Neural progenitor cell (in vitro differentiated cells): ENCODE measurements at regions not wholly inside any gene's neighbourhood (a gene's known extent, or its start where the extent isn't known, plus 50 kb on each side); places are given as distances from the start of the nearest gene placed in this dataset.
"Not testable (repeated sequence)": the region's sequence is repeated elsewhere in the genome, so short reads cannot be mapped to it uniquely, and the experiment has no call there.

ENCODE experiments used
- DNase-seq: peaks from one replicate; pipeline ENCODE4 v3.0.0-alpha.2; 2016; ENCODE audit warnings: low spot score
- H2AFZ ChIP-seq: fragments of 200-600 bp; sonication (generic); replicated peaks from 2 replicates; pipeline ENCODE4 v1.6.1; 2016; ENCODE audit warnings: antibody characterized with exemption
- H3F3A ChIP-seq: fragments of 200-600 bp; sonication (generic); 2 replicates; pipeline ENCODE4 v1.6.1; 2016; ENCODE audit warnings: antibody characterized with exemption, low read depth
- H3K27ac ChIP-seq: fragments of 200-600 bp; sonication (generic); 2 replicates; pipeline ENCODE4 v1.5.1; 2016; ENCODE audit warnings: mild to moderate bottlenecking
- H3K27me3 ChIP-seq: fragments of 200-600 bp; sonication (generic); 2 replicates; pipeline ENCODE4 v1.6.1; 2016; ENCODE audit warnings: mild to moderate bottlenecking, moderate library complexity
- H3K36me3 ChIP-seq: fragments of 200-600 bp; sonication (generic); 2 replicates; pipeline ENCODE4 v1.5.1; 2016
- H3K4me1 ChIP-seq: fragments of 200-600 bp; sonication (generic); 2 replicates; pipeline ENCODE4 v1.6.1; 2016; ENCODE audit warnings: mixed run types
- H3K4me2 ChIP-seq: fragments of 200-600 bp; sonication (generic); 2 replicates; pipeline ENCODE4 v1.6.1; 2016
- H3K4me3 ChIP-seq: fragments of 200-600 bp; sonication (generic); 2 replicates; pipeline ENCODE4 v1.5.1; 2016
- H3K79me2 ChIP-seq: fragments of 200-600 bp; sonication (generic); 2 replicates; pipeline ENCODE4 v1.6.1; 2016; ENCODE audit warnings: low read depth
- H3K9ac ChIP-seq: fragments of 200-600 bp; sonication (generic); 2 replicates; pipeline ENCODE4 v1.6.1; 2016
- H3K9me3 ChIP-seq: fragments of 200-600 bp; sonication (generic); 2 replicates; pipeline ENCODE4 v1.5.1; 2016; ENCODE audit warnings: low read depth
- H4K20me1 ChIP-seq: fragments of 200-600 bp; sonication (generic); 2 replicates; pipeline ENCODE4 v1.6.1; 2016; ENCODE audit warnings: low read depth
- H3K27ac Mint-ChIP-seq: 3 replicates; pipeline ENCODE4 v1.8.0; 2021; ENCODE audit warnings: mixed read lengths
- H3K27me3 Mint-ChIP-seq: 2 replicates; pipeline ENCODE4 v1.8.0; 2022; ENCODE audit warnings: low read depth, mild to moderate bottlenecking, inconsistent platforms, moderate library complexity, mixed read lengths; ENCODE audit not compliant: insufficient read depth
- H3K36me3 Mint-ChIP-seq: 3 replicates; pipeline ENCODE4 v1.8.0; 2021; ENCODE audit warnings: mixed read lengths
- H3K4me1 Mint-ChIP-seq: 3 replicates; pipeline ENCODE4 v1.8.0; 2021; ENCODE audit warnings: mixed read lengths
- H3K4me3 Mint-ChIP-seq: 3 replicates; pipeline ENCODE4 v1.8.0; 2021; ENCODE audit warnings: mild to moderate bottlenecking, moderate library complexity, mixed read lengths
- H3K9me3 Mint-ChIP-seq: 3 replicates; pipeline ENCODE4 v1.8.0; 2020; ENCODE audit warnings: mixed read lengths
- EZH2 ChIP-seq: fragments of 200-600 bp; sonication (generic); IDR thresholded peaks from 2 replicates; pipeline ENCODE4 v1.6.1; 2017; ENCODE audit warnings: antibody characterized with exemption, mild to moderate bottlenecking, moderate library complexity
- EZH2phosphoT487 ChIP-seq: fragments of 200-600 bp; sonication (generic); IDR thresholded peaks from 2 replicates; pipeline ENCODE4 v1.6.1; 2017; ENCODE audit warnings: antibody characterized with exemption
- TF ChIP-seq, protein P1 (sequence below): fragments of 200-600 bp; sonication (generic); IDR thresholded peaks from 2 replicates; pipeline ENCODE4 v1.5.1; 2017; ENCODE audit warnings: antibody characterized with exemption, mild to moderate bottlenecking

DNA sequence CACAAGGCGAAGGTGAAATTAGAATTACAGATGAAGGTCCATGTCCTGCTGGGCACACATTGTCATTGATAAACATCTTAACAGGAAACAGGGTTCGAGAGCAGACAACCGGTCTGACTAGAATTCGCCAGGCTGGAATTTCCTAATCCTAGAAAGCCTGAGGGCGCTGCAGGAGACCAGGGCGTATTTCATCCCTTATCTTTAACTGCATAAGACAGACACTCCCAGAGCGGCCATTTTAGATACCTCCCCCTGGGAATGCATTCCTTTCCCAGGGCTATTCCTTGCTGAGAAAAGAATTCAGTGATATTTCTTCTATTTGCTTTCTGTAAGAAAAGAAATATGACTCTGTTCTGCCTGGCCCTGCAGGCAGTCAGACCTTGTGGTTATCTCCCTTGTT is 357.7 kb downstream of the FAM170A start:
- H3K9ac ChIP-seq, H3K36me3 Mint-ChIP-seq, H4K20me1 ChIP-seq, H3K27ac ChIP-seq, H3K27me3 ChIP-seq, H3F3A ChIP-seq, H3K36me3 ChIP-seq, H3K27ac Mint-ChIP-seq, H3K4me2 ChIP-seq, H3K4me3 Mint-ChIP-seq, H3K79me2 ChIP-seq, DNase-seq, H3K4me1 Mint-ChIP-seq, H3K4me1 ChIP-seq, H3K27me3 Mint-ChIP-seq, H3K9me3 ChIP-seq, H3K4me3 ChIP-seq, H2AFZ ChIP-seq: not testable (repeated sequence)
- H3K9me3 Mint-ChIP-seq = peaks cover 16% of the 10 kb centered on the region

DNA sequence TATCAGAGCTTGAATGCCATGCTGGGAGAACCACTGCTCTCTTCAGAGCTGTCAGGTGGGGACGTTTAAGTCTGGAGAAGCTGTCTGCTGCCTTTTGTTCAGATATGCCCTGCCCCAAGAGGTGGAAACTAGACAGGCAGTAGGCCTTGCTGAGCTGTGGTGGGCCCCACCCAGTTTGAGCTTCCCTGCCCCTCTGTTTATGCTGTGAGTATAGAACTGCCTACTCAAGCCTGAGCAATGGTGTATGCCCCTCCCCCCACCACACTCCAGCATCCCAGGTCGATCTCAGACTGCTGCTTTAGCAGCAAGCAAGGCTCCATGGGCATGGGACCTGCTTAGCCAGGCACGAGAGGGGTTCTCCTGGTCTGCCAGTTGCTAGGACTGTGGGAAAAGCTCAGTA is 362.3 kb downstream of the FAM170A start:
- H3K27me3 Mint-ChIP-seq = no peaks in the 10 kb centered on the region
- Histone ChIP-seq H3F3A (no peaks in the 10 kb centered on the region), H3K4me2 (no peak overlapping the region), H3K9me3 (no peaks in the 10 kb centered on the region), H3K79me2 (no peaks in the 10 kb centered on the region), H3K27me3 (no peaks in the 10 kb centered on the region), H3K4me3 (no peak overlapping the region), H3K9ac (no peak overlapping the region), H4K20me1 (no peaks in the 10 kb centered on the region), H2AFZ (no peak overlapping the region), H3K27ac (no peak overlapping the region), H3K36me3 (no peaks in the 10 kb centered on the region), H3K4me1 (no peaks in the 10 kb centered on the region)
- peaks cover 8% of the 10 kb centered on the region for H3K9me3 Mint-ChIP-seq
- H3K4me1 Mint-ChIP-seq = no peaks in the 10 kb centered on the region
- H3K27ac Mint-ChIP-seq = no peak overlapping the region
- no peak for DNase-seq
- H3K4me3 Mint-ChIP-seq = no peak overlapping the region
- peaks cover 2% of the 10 kb centered on the region for H3K36me3 Mint-ChIP-seq
- TF ChIP-seq EZH2 (no peak), EZH2phosphoT487 (no peak)
- TF ChIP-seq, protein P1, sequence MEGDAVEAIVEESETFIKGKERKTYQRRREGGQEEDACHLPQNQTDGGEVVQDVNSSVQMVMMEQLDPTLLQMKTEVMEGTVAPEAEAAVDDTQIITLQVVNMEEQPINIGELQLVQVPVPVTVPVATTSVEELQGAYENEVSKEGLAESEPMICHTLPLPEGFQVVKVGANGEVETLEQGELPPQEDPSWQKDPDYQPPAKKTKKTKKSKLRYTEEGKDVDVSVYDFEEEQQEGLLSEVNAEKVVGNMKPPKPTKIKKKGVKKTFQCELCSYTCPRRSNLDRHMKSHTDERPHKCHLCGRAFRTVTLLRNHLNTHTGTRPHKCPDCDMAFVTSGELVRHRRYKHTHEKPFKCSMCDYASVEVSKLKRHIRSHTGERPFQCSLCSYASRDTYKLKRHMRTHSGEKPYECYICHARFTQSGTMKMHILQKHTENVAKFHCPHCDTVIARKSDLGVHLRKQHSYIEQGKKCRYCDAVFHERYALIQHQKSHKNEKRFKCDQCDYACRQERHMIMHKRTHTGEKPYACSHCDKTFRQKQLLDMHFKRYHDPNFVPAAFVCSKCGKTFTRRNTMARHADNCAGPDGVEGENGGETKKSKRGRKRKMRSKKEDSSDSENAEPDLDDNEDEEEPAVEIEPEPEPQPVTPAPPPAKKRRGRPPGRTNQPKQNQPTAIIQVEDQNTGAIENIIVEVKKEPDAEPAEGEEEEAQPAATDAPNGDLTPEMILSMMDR = no peak

DNA sequence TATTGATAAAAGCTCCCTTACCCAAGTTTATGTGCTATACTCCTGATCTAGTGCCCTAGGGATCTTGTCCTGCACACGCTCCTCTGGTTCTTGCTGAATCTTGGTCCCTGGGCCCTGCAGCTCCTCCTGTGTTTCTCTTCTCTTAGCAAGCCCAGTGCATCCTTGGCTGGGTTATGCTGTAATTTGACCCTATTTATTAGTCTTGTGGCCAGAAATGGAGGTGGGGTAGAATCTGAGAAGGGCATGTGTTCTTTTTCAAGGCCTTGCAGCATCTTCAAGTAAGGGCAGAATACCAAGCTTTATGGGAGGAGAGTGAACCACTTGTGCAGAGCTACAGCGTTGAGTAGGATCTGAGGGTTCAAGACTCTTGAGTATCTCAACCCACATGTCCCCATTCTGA is 366.8 kb downstream of the FAM170A start:
- H3K4me1 ChIP-seq = no peaks in the 10 kb centered on the region
- no peak overlapping the region for H3K27ac Mint-ChIP-seq
- no peaks in the 10 kb centered on the region for H3K27me3 ChIP-seq
- no peak for TF ChIP-seq EZH2
- no peak for TF ChIP-seq EZH2phosphoT487
- TF ChIP-seq, protein P1 = no peak
- no peaks in the 10 kb centered on the region for H3K36me3 Mint-ChIP-seq
- H3K4me3 Mint-ChIP-seq = no peak overlapping the region
- no peak overlapping the region for H3K4me3 ChIP-seq
- no peaks in the 10 kb centered on the region for H3F3A ChIP-seq
- DNase-seq = no peak
- no peak overlapping the region for H2AFZ ChIP-seq
- no peaks in the 10 kb centered on the region for H3K79me2 ChIP-seq
- no peak overlapping the region for H3K9ac ChIP-seq
- H3K9me3 Mint-ChIP-seq = no peaks in the 10 kb centered on the region
- H3K27me3 Mint-ChIP-seq = no peaks in the 10 kb centered on the region
- no peak overlapping the region for H3K4me2 ChIP-seq
- no peaks in the 10 kb centered on the region for H4K20me1 ChIP-seq
- no peaks in the 10 kb centered on the region for H3K36me3 ChIP-seq
- H3K27ac ChIP-seq = no peak overlapping the region
- no peaks in the 10 kb centered on the region for H3K4me1 Mint-ChIP-seq
- no peaks in the 10 kb centered on the region for H3K9me3 ChIP-seq

DNA sequence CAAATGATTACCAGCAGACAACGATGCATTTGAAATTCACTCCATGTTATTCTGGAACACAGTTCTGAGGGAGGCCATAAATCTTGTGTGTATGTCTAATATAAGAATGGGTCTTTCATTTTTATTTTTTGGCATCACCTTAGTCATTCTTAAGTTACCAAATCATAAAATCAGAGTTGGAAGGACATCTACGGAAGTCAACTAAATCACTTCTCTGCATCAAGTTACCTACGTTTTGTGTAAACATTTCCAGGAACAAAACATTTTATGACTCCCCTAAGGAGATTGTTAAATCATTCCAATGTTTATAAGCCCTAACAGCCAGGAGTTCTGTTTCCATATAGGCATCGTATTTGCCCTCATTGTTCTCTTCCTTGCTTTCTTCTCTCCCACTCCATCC is 378.2 kb downstream of the FAM170A start:
- no peak overlapping the region for H2AFZ ChIP-seq
- no peak overlapping the region for H3K4me3 ChIP-seq
- no peaks in the 10 kb centered on the region for H3K79me2 ChIP-seq
- no peaks in the 10 kb centered on the region for H3F3A ChIP-seq
- Mint-ChIP-seq H3K4me1 (no peaks in the 10 kb centered on the region), H3K36me3 (no peaks in the 10 kb centered on the region), H3K4me3 (no peak overlapping the region), H3K27me3 (no peaks in the 10 kb centered on the region), H3K9me3 (no peaks in the 10 kb centered on the region), H3K27ac (no peak overlapping the region)
- H3K9ac ChIP-seq = no peak overlapping the region
- no peaks in the 10 kb centered on the region for H3K27me3 ChIP-seq
- no peaks in the 10 kb centered on the region for H3K36me3 ChIP-seq
- H4K20me1 ChIP-seq = no peaks in the 10 kb centered on the region
- H3K4me2 ChIP-seq = no peak overlapping the region
- TF ChIP-seq, protein P1 = no peak
- TF ChIP-seq EZH2phosphoT487 = no peak
- H3K27ac ChIP-seq = no peak overlapping the region
- no peak for DNase-seq
- H3K4me1 ChIP-seq = no peaks in the 10 kb centered on the region
- H3K9me3 ChIP-seq = no peaks in the 10 kb centered on the region
